ENCODE measurements at regions not wholly inside any gene's neighbourhood (a gene's known extent, or its start where the extent isn't known, plus 50 kb on each side); places are given as distances from the start of the nearest gene placed in this dataset.
"Not testable (repeated sequence)": the region's sequence is repeated elsewhere in the genome, so short reads cannot be mapped to it uniquely, and the experiment has no call there.

- Mint-ChIP-seq H3K4me1 (ENCODE audit: low read depth) (no peaks in the 10 kb centered on the region), H3K36me3 (ENCODE audit: low read depth) (no peaks in the 10 kb centered on the region)
Measured at GRCh38 chr5:2818936-2819335, 67.5 kb upstream of the IRX2 start.

DNA sequence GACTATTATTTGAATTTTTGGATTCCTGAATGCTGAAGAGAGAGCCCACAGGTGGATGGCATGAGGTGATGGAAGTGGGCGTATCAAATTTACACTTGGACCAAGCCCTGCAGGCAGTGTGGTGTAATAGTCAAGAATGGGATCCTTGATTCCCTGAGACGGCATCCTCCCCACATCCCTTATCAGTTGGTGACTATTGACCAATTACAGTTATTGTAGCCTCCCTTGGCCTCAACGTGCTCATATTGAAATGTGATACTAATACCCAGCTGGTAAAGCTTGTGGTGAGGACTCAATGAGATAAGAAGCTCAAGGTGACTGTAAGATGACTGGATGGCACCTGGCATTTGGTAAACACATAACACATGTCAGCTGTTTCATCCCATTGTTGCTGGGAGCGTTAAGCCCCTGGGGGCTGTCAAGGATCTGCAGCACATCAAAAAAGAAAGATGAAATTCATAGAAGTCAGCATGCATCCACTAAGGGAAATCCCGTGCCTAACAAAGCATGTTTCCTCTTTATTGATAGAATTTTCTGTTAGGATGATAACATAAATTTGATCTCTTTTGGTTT is 65.6 kb upstream of the IRX2 start:
- Mint-ChIP-seq H3K27me3 (no peaks in the 10 kb centered on the region), H3K27ac (no peak overlapping the region), H3K9me3 (no peaks in the 10 kb centered on the region), H3K4me1 (ENCODE audit: low read depth) (no peaks in the 10 kb centered on the region), H3K4me3 (no peak overlapping the region), H3K36me3 (ENCODE audit: low read depth) (no peaks in the 10 kb centered on the region)
- intact Hi-C loops (cut with micrococcal nuclease) = no loop called here

More at GRCh38 chr5:2818936-2819335, 67.5 kb upstream of the IRX2 start:
- Mint-ChIP-seq H3K27me3 (no peaks in the 10 kb centered on the region), H3K9me3 (peaks cover 15% of the 10 kb centered on the region), H3K4me3 (no peak overlapping the region), H3K27ac (no peak overlapping the region)
- intact Hi-C loops (cut with micrococcal nuclease) = no loop called here

DNA sequence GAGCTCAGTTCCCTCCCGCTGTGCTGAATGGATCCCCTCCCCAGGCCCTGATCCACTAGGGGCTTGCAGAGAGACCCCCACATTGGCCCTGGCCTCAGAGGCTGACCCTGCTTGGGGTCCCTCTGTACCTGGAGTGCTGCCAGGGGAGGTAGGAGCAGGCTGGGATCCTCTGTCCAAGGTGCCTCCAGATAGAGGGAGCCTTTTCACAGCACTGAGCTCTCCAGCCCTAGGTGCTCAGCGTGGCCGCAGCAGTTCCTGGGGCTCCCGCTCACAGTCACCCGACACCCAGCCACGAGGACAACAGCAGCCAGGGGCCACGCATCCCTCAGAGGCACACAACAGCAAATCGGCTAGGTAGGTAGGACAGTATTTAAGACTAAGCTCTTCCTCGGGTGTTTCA is 62.2 kb upstream of the IRX2 start:
- Mint-ChIP-seq H3K36me3 (ENCODE audit: low read depth) (no peaks in the 10 kb centered on the region), H3K27me3 (no peaks in the 10 kb centered on the region), H3K4me1 (ENCODE audit: low read depth) (no peaks in the 10 kb centered on the region), H3K9me3 (no peaks in the 10 kb centered on the region), H3K27ac (no peak overlapping the region), H3K4me3 (no peak overlapping the region)
- intact Hi-C loops (cut with micrococcal nuclease) = no loop called here

DNA sequence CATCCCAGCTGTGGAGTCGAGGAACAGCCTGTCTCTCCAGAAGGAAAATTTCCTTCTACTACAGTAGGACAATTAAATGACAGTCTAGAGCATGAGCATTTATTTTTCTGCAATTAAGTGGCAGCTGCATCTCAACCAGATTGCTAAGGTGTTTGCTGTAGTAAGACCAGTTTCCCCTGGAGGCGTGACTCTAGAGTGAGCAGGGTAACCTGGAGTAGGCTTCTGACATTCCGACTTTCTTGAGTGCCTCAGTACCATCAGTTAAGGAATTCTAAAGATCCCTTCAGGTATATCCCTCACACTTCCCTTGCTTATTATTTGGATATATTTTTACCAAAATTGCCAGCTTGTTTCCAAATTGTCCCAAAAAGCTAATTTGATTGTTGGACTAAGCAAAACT is 59.2 kb upstream of the IRX2 start:
- Mint-ChIP-seq H3K36me3 (ENCODE audit: low read depth) (no peaks in the 10 kb centered on the region), H3K4me3 (no peak overlapping the region), H3K27ac (no peak overlapping the region), H3K27me3 (no peaks in the 10 kb centered on the region), H3K9me3 (peaks cover 10% of the 10 kb centered on the region), H3K4me1 (ENCODE audit: low read depth) (no peaks in the 10 kb centered on the region)
- intact Hi-C loops (cut with micrococcal nuclease) = no loop called here

DNA sequence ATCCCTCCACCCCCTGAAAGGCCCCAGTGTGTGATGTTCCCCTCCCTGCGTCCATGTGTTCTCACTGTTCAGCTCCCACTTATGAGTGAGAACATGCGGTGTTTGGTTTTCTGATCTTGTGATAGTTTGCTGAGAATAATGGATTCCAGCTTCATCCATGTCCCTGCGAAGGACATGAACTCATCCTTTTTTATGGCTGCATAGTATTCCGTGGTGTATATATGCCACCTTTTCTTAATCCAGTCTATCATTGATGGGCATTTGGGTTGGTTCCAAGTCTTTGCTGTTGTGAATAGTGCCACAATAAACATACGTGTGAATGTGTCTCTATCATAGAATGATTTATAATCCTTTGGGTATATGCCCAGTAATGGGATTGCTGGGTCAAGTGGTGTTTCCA is 55.8 kb upstream of the IRX2 start:
- H3K4me3 Mint-ChIP-seq; intact Hi-C loops (cut with micrococcal nuclease); H3K9me3 Mint-ChIP-seq; H3K27me3 Mint-ChIP-seq; H3K4me1 Mint-ChIP-seq (ENCODE audit: low read depth); H3K27ac Mint-ChIP-seq; H3K36me3 Mint-ChIP-seq (ENCODE audit: low read depth): not testable (repeated sequence)

- H3K4me1 Mint-ChIP-seq (ENCODE audit: low read depth) = no peaks in the 10 kb centered on the region
- intact Hi-C loops (cut with micrococcal nuclease) = no loop called here
- H3K36me3 Mint-ChIP-seq (ENCODE audit: low read depth) = no peaks in the 10 kb centered on the region
- peaks cover 10% of the 10 kb centered on the region for H3K9me3 Mint-ChIP-seq
- H3K27ac Mint-ChIP-seq = no peak overlapping the region
- no peaks in the 10 kb centered on the region for H3K27me3 Mint-ChIP-seq
- H3K4me3 Mint-ChIP-seq = no peak overlapping the region
Measured at GRCh38 chr5:2806176-2806575, 54.7 kb upstream of the IRX2 start.

DNA sequence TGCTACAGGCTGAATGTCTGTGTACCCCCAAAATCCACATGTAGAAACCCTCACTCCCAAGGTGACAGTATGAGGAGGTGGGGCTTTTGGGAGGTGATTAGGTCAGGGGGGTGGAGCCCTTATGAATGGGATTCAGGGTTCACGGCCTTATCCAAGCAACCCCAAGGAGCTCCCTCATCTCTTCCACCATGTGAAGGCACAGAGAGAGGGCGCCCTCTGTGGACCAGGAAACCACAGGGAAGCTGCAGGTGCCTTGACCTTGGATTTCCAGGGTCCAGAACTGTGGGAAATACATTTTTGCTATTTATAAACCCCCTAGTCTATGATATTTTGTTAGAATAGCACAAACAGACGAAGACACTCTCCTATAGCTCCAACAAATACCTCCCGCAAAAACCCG is 53.6 kb upstream of the IRX2 start:
- no peaks in the 10 kb centered on the region for H3K27me3 Mint-ChIP-seq
- H3K27ac Mint-ChIP-seq = no peak overlapping the region
- H3K9me3 Mint-ChIP-seq = peaks cover 10% of the 10 kb centered on the region
- H3K36me3 Mint-ChIP-seq (ENCODE audit: low read depth) = no peaks in the 10 kb centered on the region
- intact Hi-C loops (cut with micrococcal nuclease) = no loop called here
- H3K4me1 Mint-ChIP-seq (ENCODE audit: low read depth) = no peaks in the 10 kb centered on the region
- H3K4me3 Mint-ChIP-seq = no peak overlapping the region

GRCh38 chr5:2803751-2804150 is 52.3 kb upstream of the IRX2 start:
- Mint-ChIP-seq H3K27ac (no peak overlapping the region), H3K36me3 (ENCODE audit: low read depth) (no peaks in the 10 kb centered on the region), H3K4me1 (ENCODE audit: low read depth) (no peaks in the 10 kb centered on the region), H3K27me3 (no peaks in the 10 kb centered on the region), H3K4me3 (no peak overlapping the region), H3K9me3 (peaks cover 10% of the 10 kb centered on the region)
- intact Hi-C loops (cut with micrococcal nuclease) = no loop called here

GRCh38 chr5:2802693-2803365 is 51.4 kb upstream of the IRX2 start:
- peaks cover 3% of the 10 kb centered on the region for H3K9me3 Mint-ChIP-seq
- no peak overlapping the region for H3K4me3 Mint-ChIP-seq
- intact Hi-C loops (cut with micrococcal nuclease) = no loop called here
- H3K4me1 Mint-ChIP-seq (ENCODE audit: low read depth) = no peaks in the 10 kb centered on the region
- H3K27ac Mint-ChIP-seq = no peak overlapping the region
- H3K27me3 Mint-ChIP-seq = no peaks in the 10 kb centered on the region
- no peaks in the 10 kb centered on the region for H3K36me3 Mint-ChIP-seq (ENCODE audit: low read depth)

DNA sequence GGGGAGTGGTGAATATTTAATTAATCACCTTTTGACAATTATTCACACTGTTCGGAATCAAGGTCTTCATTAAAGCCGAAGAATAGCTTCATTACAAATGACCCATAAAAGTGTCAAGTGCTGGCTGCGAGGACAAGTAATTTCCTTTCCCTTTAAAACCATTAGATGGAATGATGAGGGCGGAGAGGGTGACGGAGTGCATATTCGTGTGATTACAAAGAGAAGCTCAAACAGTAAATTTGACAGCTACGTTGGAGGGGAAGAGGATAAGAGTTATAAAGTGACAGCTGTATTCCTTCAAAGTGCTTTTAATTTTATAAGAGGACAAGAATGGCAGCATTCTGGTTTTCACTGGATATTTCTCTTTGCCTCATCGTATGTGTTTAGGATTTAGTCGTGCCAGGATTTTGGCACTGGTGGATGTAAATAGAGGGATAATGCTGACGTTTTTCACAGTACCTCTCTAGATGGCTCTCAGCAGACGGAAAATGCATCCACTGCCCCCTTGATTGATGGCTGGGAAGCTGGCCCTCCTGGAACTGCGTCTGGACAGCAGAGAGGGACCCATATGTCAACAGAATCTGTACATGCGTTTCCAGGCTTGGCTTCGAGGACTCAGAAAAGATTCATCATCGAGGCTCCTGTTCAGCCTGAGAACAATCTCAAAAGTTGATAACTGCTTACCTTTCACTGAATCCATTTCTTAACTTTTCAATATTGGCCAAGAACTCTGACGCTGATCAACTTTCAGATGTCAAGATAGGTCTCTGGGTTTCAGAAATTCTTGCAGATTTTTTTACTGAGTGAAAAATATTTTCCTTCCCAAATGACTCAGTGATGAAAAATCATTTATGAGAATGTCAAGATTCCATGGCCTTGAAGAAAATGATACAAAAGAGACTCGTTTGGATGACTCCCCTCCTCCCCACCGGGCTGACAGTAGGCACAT is 50.4 kb upstream of the IRX2 start:
- Mint-ChIP-seq H3K27me3 (no peaks in the 10 kb centered on the region), H3K27ac (no peak overlapping the region), H3K36me3 (ENCODE audit: low read depth) (no peaks in the 10 kb centered on the region), H3K4me1 (ENCODE audit: low read depth) (no peaks in the 10 kb centered on the region), H3K9me3 (no peaks in the 10 kb centered on the region), H3K4me3 (no peak overlapping the region)
- intact Hi-C loops (cut with micrococcal nuclease) = no loop called here
